B cell (primary cell): ENCODE measurements at regions not wholly inside any gene's neighbourhood (a gene's known extent, or its start where the extent isn't known, plus 50 kb on each side); places are given as distances from the start of the nearest gene placed in this dataset.

Experiments
- ATAC-seq: fragments of 200-7000 bp; cut with Tn5 transposase; one replicate; pipeline ENCODE4 v1.10.0; 2021; ENCODE audit warnings: low read depth, mild to moderate bottlenecking, moderate number of reproducible peaks, moderate library complexity
- CTCF ChIA-PET: fragments of 350-600 bp; sonication (Branson Sonifier 250); formaldehyde crosslinking; loops from one replicate; lab custom pipeline; 2021; ENCODE audit warnings: antibody characterized with exemption, inconsistent platforms; lab: Charles Lee
- POLR2A ChIA-PET: fragments of 350-600 bp; sonication (Branson Sonifier 250); formaldehyde crosslinking; loops from one replicate; lab custom pipeline; 2021; ENCODE audit warnings: antibody characterized with exemption; lab: Charles Lee
- DNase-seq: peaks from one replicate; pipeline ENCODE4 v3.0.0; 2013
- H2AFZ ChIP-seq: 2 replicates; pipeline ENCODE4 v1.6.1; 2012; ENCODE audit warnings: mild to moderate bottlenecking, low read depth, low read length; ENCODE audit not compliant: insufficient read depth, poor library complexity, severe bottlenecking
- H3K27ac ChIP-seq, 2 donors: 1 replicate in 1 of 2; 2 replicates in 1 of 2; pipeline ENCODE4 v1.5.1; 2012 to 2013; ENCODE audit warnings: low read length in 2 of 2, mild to moderate bottlenecking in 2 of 2, moderate library complexity in 1 of 2
- H3K27me3 ChIP-seq, 4 experiments: fragments of 200-600 bp in 1 of 4; sonication (generic) in 1 of 4; replicated peaks in 1 of 4; 1 replicate in 2 of 4; 2 replicates in 2 of 4; pipeline versions ENCODE4 v1.6.1 to v1.7.0; 2013 to 2016; ENCODE audit warnings: low read length in 3 of 4, mild to moderate bottlenecking in 2 of 4, mixed read lengths in 1 of 4, moderate library complexity in 1 of 4; ENCODE audit not compliant: insufficient read depth in 4 of 4, control insufficient read depth in 3 of 4; ENCODE audit errors: control extremely low read depth in 1 of 4
- H3K36me3 ChIP-seq, 2 experiments: replicated peaks in 1 of 2; 1 replicate in 1 of 2; 2 replicates in 1 of 2; pipeline versions ENCODE4 v1.6.1 to v1.7.1; 2013; ENCODE audit warnings: low read length in 1 of 2; ENCODE audit not compliant: insufficient read depth in 2 of 2, control insufficient read depth in 1 of 2; ENCODE audit errors: control extremely low read depth in 1 of 2, extremely low read depth in 1 of 2
- H3K4me1 ChIP-seq, 2 donors: fragments of 200-600 bp in 1 of 2; sonication (generic) in 1 of 2; 1 replicate in 1 of 2; 2 replicates in 1 of 2; pipeline versions ENCODE4 v1.5.1 to v1.6.1; 2013 to 2017; ENCODE audit warnings: low read length in 2 of 2; ENCODE audit not compliant: control insufficient read depth in 2 of 2, insufficient read depth in 2 of 2
- H3K4me2 ChIP-seq: replicated peaks from 2 replicates; pipeline ENCODE3; 2012; ENCODE audit warnings: mild to moderate bottlenecking, low read depth, low read length; ENCODE audit not compliant: poor library complexity, severe bottlenecking
- H3K4me3 ChIP-seq, 5 experiments: fragments of 200-600 bp in 1 of 5; sonication (generic) in 1 of 5; 1 replicate in 3 of 5; 2 replicates in 2 of 5; pipeline versions ENCODE4 v1.5.1 to v1.7.0; 2011 to 2016; ENCODE audit warnings: low read length in 4 of 5, mild to moderate bottlenecking in 4 of 5, low read depth in 2 of 5, control low read depth in 1 of 5, moderate library complexity in 1 of 5; ENCODE audit not compliant: insufficient read depth in 1 of 5; ENCODE audit errors: control extremely low read depth in 1 of 5, extremely low read depth in 1 of 5
- H3K79me2 ChIP-seq: fragments of 200-600 bp; sonication (generic); one replicate; pipeline ENCODE4 v1.6.0; 2016; ENCODE audit warnings: low read length; ENCODE audit not compliant: control insufficient read depth, insufficient read depth
- H3K9ac ChIP-seq: fragments of 200-600 bp; sonication (generic); 2 replicates; pipeline ENCODE4 v1.6.1; 2017; ENCODE audit warnings: mild to moderate bottlenecking, low read length, moderate library complexity
- H3K9me3 ChIP-seq, 3 donors: one replicate each; pipeline versions ENCODE4 v1.6.1 to v1.7.1; 2013; ENCODE audit warnings: low read length in 2 of 3; ENCODE audit not compliant: control insufficient read depth in 2 of 3, insufficient read depth in 1 of 3; ENCODE audit errors: control extremely low read depth in 1 of 3
- H4K20me1 ChIP-seq: 2 replicates; pipeline ENCODE4 v1.6.0; 2012; ENCODE audit warnings: mild to moderate bottlenecking, low read length; ENCODE audit not compliant: insufficient read depth, control insufficient read depth, poor library complexity, severe bottlenecking
- H3K27ac Mint-ChIP-seq: one replicate; pipeline ENCODE4 v1.8.0; 2021; ENCODE audit warnings: mixed read lengths
- H3K27me3 Mint-ChIP-seq: one replicate; pipeline ENCODE4 v1.8.0; 2021; ENCODE audit warnings: mixed read lengths
- H3K4me1 Mint-ChIP-seq: one replicate; pipeline ENCODE4 v1.8.0; 2021; ENCODE audit warnings: mixed read lengths
- H3K4me3 Mint-ChIP-seq: one replicate; pipeline ENCODE4 v1.8.0; 2021; ENCODE audit warnings: mixed read lengths
- H3K9me3 Mint-ChIP-seq: one replicate; pipeline ENCODE4 v1.8.0; 2022; ENCODE audit warnings: mixed read lengths; ENCODE audit not compliant: insufficient read depth
- CTCF ChIP-seq: fragments of 200-600 bp; IDR thresholded peaks from one replicate; pipeline ENCODE4 v1.8.0; 2022; ENCODE audit warnings: antibody characterized with exemption, mild to moderate bottlenecking
- EZH2 ChIP-seq: IDR thresholded peaks from 2 replicates; pipeline ENCODE4 v1.6.1; 2012; ENCODE audit warnings: borderline replicate concordance, low read depth, mild to moderate bottlenecking, moderate library complexity, low read length; ENCODE audit not compliant: insufficient read depth, poor library complexity, severe bottlenecking
- WGBS: methylation state at CpG from one replicate; pipeline ENCODE4 v1.1.5; 2013; ENCODE audit warnings: missing lambda C conversion rate; ENCODE audit not compliant: insufficient coverage; 5-methylcytosine and 5-hydroxymethylcytosine counted together
- intact Hi-C: fragments of 100-400 bp; cut with micrococcal nuclease; formaldehyde crosslinking; loops from one replicate; pipeline ENCODE4 v1.10.0; 2022

GRCh38 chr12:67586951-67587350 is 61.6 kb upstream of the DYRK2 start:
- ChIA-PET POLR2A (no interaction called here), CTCF (no interaction called here)
- no peaks in the 10 kb centered on the region for H3K79me2 ChIP-seq
- TF ChIP-seq CTCF (no peak), EZH2 (no peak)
- no peak overlapping the region for H3K4me3 ChIP-seq
- DNase-seq: no peak
- no peak overlapping the region for H2AFZ ChIP-seq
- H3K4me1 ChIP-seq: peaks cover 7 to 9% of the 10 kb centered on the region in 2 donors
- no peaks in the 10 kb centered on the region for H3K9me3 ChIP-seq
- no peak for ATAC-seq
- H3K27ac ChIP-seq: no peak overlapping the region
- H3K36me3 ChIP-seq: no peaks in the 10 kb centered on the region
- H3K9me3 Mint-ChIP-seq: no peaks in the 10 kb centered on the region
- intact Hi-C loops: no loop called here
- peaks cover 10% of the 10 kb centered on the region for H3K27me3 Mint-ChIP-seq
- 100% methylated on average over 2 of the region's 4 CpGs for WGBS
- H3K9ac ChIP-seq: no peak overlapping the region
- H3K27ac Mint-ChIP-seq: no peak overlapping the region
- no peak overlapping the region for H3K4me3 Mint-ChIP-seq
- H3K27me3 ChIP-seq: no peaks in the 10 kb centered on the region
- no peaks in the 10 kb centered on the region for H4K20me1 ChIP-seq
- no peak overlapping the region for H3K4me2 ChIP-seq
- peaks cover 13% of the 10 kb centered on the region for H3K4me1 Mint-ChIP-seq

GRCh38 chr12:67589078-67589477 is 59.5 kb upstream of the DYRK2 start:
- Histone ChIP-seq H3K9ac (no peak overlapping the region), H3K27me3 (no peaks in the 10 kb centered on the region), H3K4me1 (peaks cover 19 to 21% of the 10 kb centered on the region in 2 donors), H3K4me3 (no peak overlapping the region), H3K79me2 (no peaks in the 10 kb centered on the region), H3K4me2 (no peak overlapping the region), H2AFZ (no peak overlapping the region), H3K36me3 (no peaks in the 10 kb centered on the region), H4K20me1 (no peaks in the 10 kb centered on the region), H3K9me3 (no peaks in the 10 kb centered on the region), H3K27ac (no peak overlapping the region)
- Mint-ChIP-seq H3K4me3 (no peak overlapping the region), H3K27me3 (peaks cover 6% of the 10 kb centered on the region), H3K9me3 (no peaks in the 10 kb centered on the region), H3K4me1 (peaks cover 30% of the 10 kb centered on the region), H3K27ac (no peak overlapping the region)
- TF ChIP-seq CTCF: no peak
- no peak for TF ChIP-seq EZH2
- ATAC-seq (no peak), DNase-seq (no peak)
- intact Hi-C loops: no loop called here
- CTCF ChIA-PET: no interaction called here
- POLR2A ChIA-PET: no interaction called here
- WGBS: 86% methylated on average over 2 of the region's 3 CpGs
